ENCODE measurements at regions not wholly inside any gene's neighbourhood (a gene's known extent, or its start where the extent isn't known, plus 50 kb on each side); places are given as distances from the start of the nearest gene placed in this dataset.

DNA sequence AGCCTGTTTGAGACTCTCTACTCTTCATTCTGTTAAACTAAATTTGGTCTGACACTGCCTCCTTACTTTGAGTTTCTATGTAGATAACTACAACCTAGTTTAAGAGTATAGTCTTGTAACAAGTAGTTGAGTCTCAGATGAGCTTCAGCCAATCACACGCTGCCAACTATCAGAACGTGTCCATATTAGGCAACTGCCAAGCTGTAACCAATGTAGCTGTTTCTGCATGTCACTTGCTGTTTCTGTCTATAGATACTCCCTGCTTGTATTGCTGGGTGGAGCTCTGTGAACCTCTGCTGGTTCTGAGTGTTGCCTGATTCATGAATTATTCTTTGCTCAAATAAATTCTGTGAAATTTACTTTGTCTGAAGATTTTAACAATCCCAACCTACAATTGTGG lies 452.6 kb upstream of the NR5A2 start:
- H3K14ac ChIP-seq (ENCODE audit: low read length): no peak overlapping the region
- H4K8ac ChIP-seq (ENCODE audit: low read depth, low read length): no peak overlapping the region
- H3K79me2 ChIP-seq (ENCODE audit: control insufficient read depth, insufficient read depth, low read length, poor library complexity): no peaks in the 10 kb centered on the region
- H4K91ac ChIP-seq (ENCODE audit: low read depth, low read length): no peak overlapping the region
- H2BK5ac ChIP-seq (ENCODE audit: low read depth, low read length, poor library complexity): no peak overlapping the region
- H3K36me3 ChIP-seq (ENCODE audit: control insufficient read depth in 1 of 2, insufficient read depth in 2 of 2, low read length in 2 of 2): no peaks in the 10 kb centered on the region
- H2BK120ac ChIP-seq (ENCODE audit: insufficient read depth, low read length, poor library complexity): no peak overlapping the region
- H3K23ac ChIP-seq (ENCODE audit: low read length): no peak overlapping the region
- no CpG with 5 or more reads among the region's 2 CpGs for WGBS (ENCODE audit: extremely low coverage, insufficient coverage, insufficient read length)
- no peak overlapping the region for H3K4me3 ChIP-seq (ENCODE audit: low read depth, low read length)
- H2AK5ac ChIP-seq (ENCODE audit: low read length): no peak overlapping the region
- no peak overlapping the region for H2BK12ac ChIP-seq (ENCODE audit: low read length)
- peaks cover 0 to 2% of the 10 kb centered on the region in 2 experiments for H3K4me1 ChIP-seq (ENCODE audit: control insufficient read depth in 1 of 2, insufficient read depth in 2 of 2, low read length in 2 of 2)
- H3K27me3 ChIP-seq (ENCODE audit: insufficient read depth, low read length): no peaks in the 10 kb centered on the region
- no peak overlapping the region for H3K4ac ChIP-seq (ENCODE audit: low read depth, low read length)
- no peak overlapping the region for H2AFZ ChIP-seq (ENCODE audit: insufficient read depth, low read length, poor library complexity)
- H4K12ac ChIP-seq (ENCODE audit: low read depth, low read length): no peak overlapping the region
- no peak overlapping the region for H3K9ac ChIP-seq (ENCODE audit: low read length)
- H3K27ac ChIP-seq (ENCODE audit: low read depth, low read length): no peak overlapping the region
- no peaks in the 10 kb centered on the region for H3K9me3 ChIP-seq (ENCODE audit: insufficient read depth, low read depth, low read length)
- H3K18ac ChIP-seq (ENCODE audit: low read length): no peak overlapping the region
- no peak overlapping the region for H3K4me2 ChIP-seq (ENCODE audit: low read length)
- no peaks in the 10 kb centered on the region for H3K79me1 ChIP-seq (ENCODE audit: low read length)
- DNase-seq: no peak

GRCh38 chr1:199580300-199580699 lies 447.2 kb upstream of the NR5A2 start:
- H3K18ac ChIP-seq (ENCODE audit: low read length): no peak overlapping the region
- H4K12ac ChIP-seq (ENCODE audit: low read depth, low read length): no peak overlapping the region
- H2AFZ ChIP-seq (ENCODE audit: insufficient read depth, low read length, poor library complexity): no peak overlapping the region
- H3K14ac ChIP-seq (ENCODE audit: low read length): no peak overlapping the region
- H2BK12ac ChIP-seq (ENCODE audit: low read length): no peak overlapping the region
- H3K4ac ChIP-seq (ENCODE audit: low read depth, low read length): no peak overlapping the region
- H3K4me2 ChIP-seq (ENCODE audit: low read length): no peak overlapping the region
- no peaks in the 10 kb centered on the region for H3K27me3 ChIP-seq (ENCODE audit: insufficient read depth, low read length)
- H4K8ac ChIP-seq (ENCODE audit: low read depth, low read length): no peak overlapping the region
- no peak for DNase-seq
- no peaks in the 10 kb centered on the region for H3K79me2 ChIP-seq (ENCODE audit: control insufficient read depth, insufficient read depth, low read length, poor library complexity)
- H3K36me3 ChIP-seq (ENCODE audit: control insufficient read depth in 1 of 2, insufficient read depth in 2 of 2, low read length in 2 of 2): no peaks in the 10 kb centered on the region
- H3K4me3 ChIP-seq (ENCODE audit: low read depth, low read length): no peak overlapping the region
- no peak overlapping the region for H3K27ac ChIP-seq (ENCODE audit: low read depth, low read length)
- no peak overlapping the region for H2AK5ac ChIP-seq (ENCODE audit: low read length)
- H3K9me3 ChIP-seq (ENCODE audit: insufficient read depth, low read depth, low read length): no peaks in the 10 kb centered on the region
- H3K9ac ChIP-seq (ENCODE audit: low read length): no peak overlapping the region
- no peak overlapping the region for H3K23ac ChIP-seq (ENCODE audit: low read length)
- H4K91ac ChIP-seq (ENCODE audit: low read depth, low read length): no peak overlapping the region
- H3K4me1 ChIP-seq (ENCODE audit: control insufficient read depth in 1 of 2, insufficient read depth in 2 of 2, low read length in 2 of 2): no peaks in the 10 kb centered on the region
- WGBS (ENCODE audit: extremely low coverage, insufficient coverage, insufficient read length): no CpG with 5 or more reads among the region's 3 CpGs
- H2BK120ac ChIP-seq (ENCODE audit: insufficient read depth, low read length, poor library complexity): no peak overlapping the region
- H3K79me1 ChIP-seq (ENCODE audit: low read length): no peaks in the 10 kb centered on the region
- H2BK5ac ChIP-seq (ENCODE audit: low read depth, low read length, poor library complexity): no peak overlapping the region

- H4K8ac ChIP-seq (ENCODE audit: low read depth, low read length): no peak overlapping the region
- no peak overlapping the region for H3K18ac ChIP-seq (ENCODE audit: low read length)
- H3K4ac ChIP-seq (ENCODE audit: low read depth, low read length): no peak overlapping the region
- no peaks in the 10 kb centered on the region for H3K4me1 ChIP-seq (ENCODE audit: control insufficient read depth in 1 of 2, insufficient read depth in 2 of 2, low read length in 2 of 2)
- no peak overlapping the region for H3K4me3 ChIP-seq (ENCODE audit: low read depth, low read length)
- no peak overlapping the region for H2AK5ac ChIP-seq (ENCODE audit: low read length)
- H2AFZ ChIP-seq (ENCODE audit: insufficient read depth, low read length, poor library complexity): no peak overlapping the region
- peaks cover 1% of the 10 kb centered on the region for H3K9me3 ChIP-seq (ENCODE audit: insufficient read depth, low read depth, low read length)
- H3K27me3 ChIP-seq (ENCODE audit: insufficient read depth, low read length): no peaks in the 10 kb centered on the region
- H4K91ac ChIP-seq (ENCODE audit: low read depth, low read length): no peak overlapping the region
- H3K27ac ChIP-seq (ENCODE audit: low read depth, low read length): no peak overlapping the region
- no peak overlapping the region for H2BK120ac ChIP-seq (ENCODE audit: insufficient read depth, low read length, poor library complexity)
- no peak for DNase-seq
- H3K36me3 ChIP-seq (ENCODE audit: control insufficient read depth in 1 of 2, insufficient read depth in 2 of 2, low read length in 2 of 2): no peaks in the 10 kb centered on the region
- no peaks in the 10 kb centered on the region for H3K79me1 ChIP-seq (ENCODE audit: low read length)
- no peaks in the 10 kb centered on the region for H3K79me2 ChIP-seq (ENCODE audit: control insufficient read depth, insufficient read depth, low read length, poor library complexity)
- no peak overlapping the region for H3K23ac ChIP-seq (ENCODE audit: low read length)
- no peak overlapping the region for H2BK5ac ChIP-seq (ENCODE audit: low read depth, low read length, poor library complexity)
- H2BK12ac ChIP-seq (ENCODE audit: low read length): no peak overlapping the region
- no peak overlapping the region for H3K9ac ChIP-seq (ENCODE audit: low read length)
- no peak overlapping the region for H3K14ac ChIP-seq (ENCODE audit: low read length)
- H3K4me2 ChIP-seq (ENCODE audit: low read length): no peak overlapping the region
- H4K12ac ChIP-seq (ENCODE audit: low read depth, low read length): no peak overlapping the region
Measured at GRCh38 chr1:199585392-199585791, 442.1 kb upstream of the NR5A2 start.

- Histone ChIP-seq H2BK5ac (ENCODE audit: low read depth, low read length, poor library complexity) (no peak overlapping the region), H3K4me2 (ENCODE audit: low read length) (no peak overlapping the region), H2BK120ac (ENCODE audit: insufficient read depth, low read length, poor library complexity) (no peak overlapping the region), H3K27me3 (ENCODE audit: insufficient read depth, low read length) (no peaks in the 10 kb centered on the region), H3K9me3 (ENCODE audit: insufficient read depth, low read depth, low read length) (peaks cover 1% of the 10 kb centered on the region), H2BK12ac (ENCODE audit: low read length) (no peak overlapping the region), H3K4ac (ENCODE audit: low read depth, low read length) (no peak overlapping the region), H4K12ac (ENCODE audit: low read depth, low read length) (no peak overlapping the region), H4K91ac (ENCODE audit: low read depth, low read length) (no peak overlapping the region), H3K23ac (ENCODE audit: low read length) (no peak overlapping the region), H3K79me1 (ENCODE audit: low read length) (no peaks in the 10 kb centered on the region), H3K18ac (ENCODE audit: low read length) (no peak overlapping the region), H3K4me3 (ENCODE audit: low read depth, low read length) (no peak overlapping the region), H3K4me1 (ENCODE audit: control insufficient read depth in 1 of 2, insufficient read depth in 2 of 2, low read length in 2 of 2) (peaks cover 6% of the 10 kb centered on the region in 2 experiments), H2AFZ (ENCODE audit: insufficient read depth, low read length, poor library complexity) (no peak overlapping the region), H3K27ac (ENCODE audit: low read depth, low read length) (no peak overlapping the region), H3K9ac (ENCODE audit: low read length) (no peak overlapping the region), H3K14ac (ENCODE audit: low read length) (no peak overlapping the region), H3K79me2 (ENCODE audit: control insufficient read depth, insufficient read depth, low read length, poor library complexity) (no peaks in the 10 kb centered on the region), H3K36me3 (ENCODE audit: control insufficient read depth in 1 of 2, insufficient read depth in 2 of 2, low read length in 2 of 2) (no peaks in the 10 kb centered on the region), H4K8ac (ENCODE audit: low read depth, low read length) (no peak overlapping the region), H2AK5ac (ENCODE audit: low read length) (no peak overlapping the region)
- no CpG with 5 or more reads among the region's 2 CpGs for WGBS (ENCODE audit: extremely low coverage, insufficient coverage, insufficient read length)
- DNase-seq: no peak
Measured at GRCh38 chr1:199590708-199591107, 436.8 kb upstream of the NR5A2 start.

Measured in trophoblast cell (in vitro differentiated cells and primary cell).